PFSK-1 (cell line): ENCODE measurements at regions not wholly inside any gene's neighbourhood (a gene's known extent, or its start where the extent isn't known, plus 50 kb on each side); places are given as distances from the start of the nearest gene placed in this dataset.

Experiments
- FOXP2 ChIP-seq: optimal IDR thresholded peaks from 2 replicates; pipeline ENCODE3; 2011; ENCODE audit warnings: borderline replicate concordance, control low read depth, inconsistent platforms; ENCODE audit not compliant: insufficient read depth; ENCODE audit errors: extremely low read length, extremely low read depth
- POLR2AphosphoS5 ChIP-seq: IDR thresholded peaks from 2 replicates; pipeline ENCODE4 v1.6.1; 2012; ENCODE audit warnings: low read depth, mild to moderate bottlenecking, control low read depth, low read length, moderate library complexity
- REST ChIP-seq, 2 experiments: IDR thresholded peaks; 2 replicates each; pipeline versions ENCODE4 v1.6.1 to v1.8.0; 2011 to 2012; ENCODE audit warnings: low read depth in 2 of 2, low read length in 2 of 2, control low read depth in 1 of 2, inconsistent platforms in 1 of 2, mild to moderate bottlenecking in 1 of 2, moderate library complexity in 1 of 2; ENCODE audit not compliant: insufficient read depth in 1 of 2
- SIN3A ChIP-seq: IDR thresholded peaks from 2 replicates; pipeline ENCODE4 v1.6.1; 2012; ENCODE audit warnings: mild to moderate bottlenecking, low read length, moderate library complexity, borderline replicate concordance; ENCODE audit not compliant: insufficient read depth
- TAF1 ChIP-seq: IDR thresholded peaks from 2 replicates; pipeline ENCODE4 v1.6.1; 2012; ENCODE audit warnings: low read length, control low read depth, borderline replicate concordance; ENCODE audit not compliant: insufficient read depth

- TF ChIP-seq REST (IDR thresholded peaks at IDR 0.05; ENCODE audit: insufficient read depth in 1 of 2, low read depth in 2 of 2, low read length in 2 of 2) (no peak), SIN3A (no peak), FOXP2 (no peak), POLR2AphosphoS5 (no peak), TAF1 (no peak)
These were observed 92.4 kb upstream of the DPT start for GRCh38 chr1:168821434-168821833.
